Lower lobe of right lung (tissue), 2 donors: ENCODE measurements at regions not wholly inside any gene's neighbourhood (a gene's known extent, or its start where the extent isn't known, plus 50 kb on each side); places are given as distances from the start of the nearest gene placed in this dataset.

ENCODE experiments used
- ATAC-seq, 2 donors: fragments of 200-7000 bp; cut with Tn5 transposase; one replicate each; pipeline ENCODE4 v1.9.1; 2020 to 2022; ENCODE audit warnings: mild to moderate bottlenecking in 2 of 2, moderate library complexity in 2 of 2
- DNase-seq: peaks from one replicate; pipeline ENCODE4 v3.0.0-alpha.2; 2020
- H3K27ac ChIP-seq: fragments of 200-600 bp; one replicate; pipeline ENCODE4 v1.8.0; 2022
- H3K27me3 ChIP-seq: fragments of 200-600 bp; one replicate; pipeline ENCODE4 v1.8.0; 2022; ENCODE audit warnings: low read depth
- H3K36me3 ChIP-seq: fragments of 200-600 bp; one replicate; pipeline ENCODE4 v1.8.0; 2022; ENCODE audit warnings: mild to moderate bottlenecking
- H3K4me1 ChIP-seq: fragments of 200-600 bp; one replicate; pipeline ENCODE4 v1.8.0; 2022
- H3K4me3 ChIP-seq: fragments of 200-600 bp; one replicate; pipeline ENCODE4 v1.8.0; 2022; ENCODE audit warnings: mild to moderate bottlenecking
- H3K9me3 ChIP-seq: fragments of 200-600 bp; one replicate; pipeline ENCODE4 v1.8.0; 2022
- intact Hi-C: fragments of 100-400 bp; cut with DNase I; formaldehyde crosslinking; loops from one replicate; pipeline ENCODE4 v1.11.0; 2022
- TF ChIP-seq, protein P1 (sequence below): fragments of 200-600 bp; IDR thresholded peaks from one replicate; pipeline ENCODE4 v1.8.0; 2022; ENCODE audit warnings: antibody characterized with exemption, mild to moderate bottlenecking
- donor health status: DM: no; HTN: yes; CAD: no; lungs with severe emphysema.

GRCh38 chr4:66820681-66821080 lies 724.6 kb downstream of the CENPC start:
- H3K27me3 ChIP-seq = no peaks in the 10 kb centered on the region
- intact Hi-C loops = no loop called here
- ATAC-seq = no peak
- no peaks in the 10 kb centered on the region for H3K4me1 ChIP-seq
- no peaks in the 10 kb centered on the region for H3K9me3 ChIP-seq
- TF ChIP-seq, protein P1, sequence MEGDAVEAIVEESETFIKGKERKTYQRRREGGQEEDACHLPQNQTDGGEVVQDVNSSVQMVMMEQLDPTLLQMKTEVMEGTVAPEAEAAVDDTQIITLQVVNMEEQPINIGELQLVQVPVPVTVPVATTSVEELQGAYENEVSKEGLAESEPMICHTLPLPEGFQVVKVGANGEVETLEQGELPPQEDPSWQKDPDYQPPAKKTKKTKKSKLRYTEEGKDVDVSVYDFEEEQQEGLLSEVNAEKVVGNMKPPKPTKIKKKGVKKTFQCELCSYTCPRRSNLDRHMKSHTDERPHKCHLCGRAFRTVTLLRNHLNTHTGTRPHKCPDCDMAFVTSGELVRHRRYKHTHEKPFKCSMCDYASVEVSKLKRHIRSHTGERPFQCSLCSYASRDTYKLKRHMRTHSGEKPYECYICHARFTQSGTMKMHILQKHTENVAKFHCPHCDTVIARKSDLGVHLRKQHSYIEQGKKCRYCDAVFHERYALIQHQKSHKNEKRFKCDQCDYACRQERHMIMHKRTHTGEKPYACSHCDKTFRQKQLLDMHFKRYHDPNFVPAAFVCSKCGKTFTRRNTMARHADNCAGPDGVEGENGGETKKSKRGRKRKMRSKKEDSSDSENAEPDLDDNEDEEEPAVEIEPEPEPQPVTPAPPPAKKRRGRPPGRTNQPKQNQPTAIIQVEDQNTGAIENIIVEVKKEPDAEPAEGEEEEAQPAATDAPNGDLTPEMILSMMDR = no peak
- no peaks in the 10 kb centered on the region for H3K36me3 ChIP-seq
- H3K4me3 ChIP-seq = no peak overlapping the region
- no peak for DNase-seq
- H3K27ac ChIP-seq = no peak overlapping the region

DNA sequence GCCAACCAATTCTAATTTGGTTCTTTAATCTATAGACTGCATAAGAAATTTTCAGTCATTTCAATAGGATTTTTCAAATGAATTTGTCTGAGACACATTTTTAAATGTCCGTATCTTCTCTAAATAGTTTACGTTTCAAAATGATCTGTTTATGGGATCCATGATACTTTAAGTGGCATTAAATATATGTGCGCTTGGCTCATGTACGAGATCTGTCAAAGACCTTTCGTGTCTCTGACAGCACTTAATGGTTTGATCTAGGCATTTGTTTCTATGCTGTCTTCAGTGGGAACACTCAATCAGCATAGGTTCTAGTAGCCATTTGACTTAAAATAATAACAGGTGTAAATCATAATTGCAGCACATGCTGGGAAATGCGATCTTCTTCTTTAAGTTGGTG lies 731.0 kb downstream of the CENPC start:
- DNase-seq (no peak), ATAC-seq (no peak)
- TF ChIP-seq, protein P1 = no peak
- Histone ChIP-seq H3K27me3 (no peaks in the 10 kb centered on the region), H3K27ac (no peak overlapping the region), H3K4me1 (no peaks in the 10 kb centered on the region), H3K4me3 (no peak overlapping the region), H3K36me3 (no peaks in the 10 kb centered on the region), H3K9me3 (no peaks in the 10 kb centered on the region)
- intact Hi-C loops = no loop called here

- Histone ChIP-seq H3K4me3 (no peak overlapping the region), H3K4me1 (no peaks in the 10 kb centered on the region), H3K9me3 (no peaks in the 10 kb centered on the region), H3K27ac (no peak overlapping the region), H3K36me3 (no peaks in the 10 kb centered on the region), H3K27me3 (no peaks in the 10 kb centered on the region)
- TF ChIP-seq, protein P1 = no peak
- intact Hi-C loops = no loop called here
- ATAC-seq = no peak
- DNase-seq = no peak
These were observed 739.7 kb downstream of the CENPC start for GRCh38 chr4:66805582-66805981.

GRCh38 chr4:66804979-66805378 lies 740.3 kb downstream of the CENPC start:
- Histone ChIP-seq H3K27me3 (no peaks in the 10 kb centered on the region), H3K4me3 (no peak overlapping the region), H3K27ac (no peak overlapping the region), H3K36me3 (no peaks in the 10 kb centered on the region), H3K9me3 (no peaks in the 10 kb centered on the region), H3K4me1 (no peaks in the 10 kb centered on the region)
- TF ChIP-seq, protein P1 = no peak
- no peak for DNase-seq
- no peak for ATAC-seq
- intact Hi-C loops = no loop called here

- intact Hi-C loops = no loop called here
- no peaks in the 10 kb centered on the region for H3K4me1 ChIP-seq
- H3K27me3 ChIP-seq = no peaks in the 10 kb centered on the region
- TF ChIP-seq, protein P1 = no peak
- H3K4me3 ChIP-seq = no peak overlapping the region
- no peak for DNase-seq
- H3K36me3 ChIP-seq = no peaks in the 10 kb centered on the region
- no peaks in the 10 kb centered on the region for H3K9me3 ChIP-seq
- ATAC-seq = no peak
- H3K27ac ChIP-seq = no peak overlapping the region
These were observed 747.7 kb downstream of the CENPC start for GRCh38 chr4:66797608-66798007.

DNA sequence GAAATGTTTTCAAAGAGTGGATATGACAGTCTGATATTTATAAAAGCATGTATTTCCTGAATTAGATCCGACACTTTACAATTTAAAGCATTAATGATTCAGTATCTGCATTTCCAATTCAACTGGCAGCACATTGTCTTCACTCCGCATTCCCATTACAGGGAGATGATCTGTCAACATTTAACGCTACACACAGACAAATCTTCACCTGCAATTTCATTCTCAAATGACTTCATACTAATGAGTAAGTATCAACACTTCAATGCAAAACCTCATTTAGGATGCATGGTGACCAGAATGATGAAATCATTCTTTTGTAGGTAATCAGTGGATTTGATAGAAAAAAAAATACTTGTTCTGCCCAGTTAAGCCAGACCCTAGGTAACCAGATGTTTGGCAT lies 749.6 kb downstream of the CENPC start:
- TF ChIP-seq, protein P1 = no peak
- H3K4me1 ChIP-seq = no peaks in the 10 kb centered on the region
- ATAC-seq (no peak), DNase-seq (no peak)
- H3K27ac ChIP-seq = no peak overlapping the region
- no peaks in the 10 kb centered on the region for H3K27me3 ChIP-seq
- intact Hi-C loops = no loop called here
- H3K4me3 ChIP-seq = no peak overlapping the region
- no peaks in the 10 kb centered on the region for H3K36me3 ChIP-seq
- H3K9me3 ChIP-seq = no peaks in the 10 kb centered on the region
